GM12865 (cell line): ENCODE measurements at regions not wholly inside any gene's neighbourhood (a gene's known extent, or its start where the extent isn't known, plus 50 kb on each side); places are given as distances from the start of the nearest gene placed in this dataset.

ENCODE experiments used
- DNase-seq: peaks from one replicate; pipeline ENCODE4 v3.0.0; 2010; ENCODE audit warnings: low read depth
- H3K4me3 ChIP-seq: 2 replicates; pipeline ENCODE4 v1.5.1; 2011; ENCODE audit warnings: mild to moderate bottlenecking, low read depth, low read length, control low read depth
- TF ChIP-seq, protein P1 (sequence below): IDR thresholded peaks from 2 replicates; pipeline ENCODE4 v1.5.1; 2011; ENCODE audit warnings: low read length, control low read depth, low read depth, inconsistent platforms; ENCODE audit not compliant: insufficient read depth; ENCODE audit errors: missing control alignments

DNA sequence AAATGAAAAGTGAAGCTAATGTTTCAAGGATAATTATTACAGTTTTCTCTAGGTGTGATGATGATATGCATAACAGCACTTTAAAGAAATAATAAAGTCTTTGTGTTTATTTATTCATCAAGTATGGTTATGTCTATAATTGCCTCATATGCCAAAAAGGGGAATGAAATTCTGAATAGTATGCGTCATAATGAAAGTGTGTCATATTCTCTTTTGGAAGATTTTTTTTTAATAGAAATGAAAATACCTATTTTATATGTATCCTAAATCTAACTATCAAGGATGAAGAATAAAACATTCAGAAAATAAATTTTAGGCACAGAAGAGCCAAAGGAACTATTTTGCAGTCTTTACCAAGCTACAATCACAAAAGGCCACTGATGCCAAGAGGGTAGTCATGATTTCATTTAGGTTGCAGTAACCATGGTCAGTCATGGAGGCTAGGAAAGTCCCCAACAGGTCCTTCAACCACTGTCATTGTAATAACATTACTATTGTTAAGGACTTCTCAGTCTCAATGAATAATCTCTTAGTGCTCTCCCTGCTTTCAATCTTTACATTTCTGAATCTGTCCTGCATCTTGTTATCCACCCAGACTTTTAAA lies 712.5 kb downstream of the DCDC2C start:
- TF ChIP-seq, protein P1, sequence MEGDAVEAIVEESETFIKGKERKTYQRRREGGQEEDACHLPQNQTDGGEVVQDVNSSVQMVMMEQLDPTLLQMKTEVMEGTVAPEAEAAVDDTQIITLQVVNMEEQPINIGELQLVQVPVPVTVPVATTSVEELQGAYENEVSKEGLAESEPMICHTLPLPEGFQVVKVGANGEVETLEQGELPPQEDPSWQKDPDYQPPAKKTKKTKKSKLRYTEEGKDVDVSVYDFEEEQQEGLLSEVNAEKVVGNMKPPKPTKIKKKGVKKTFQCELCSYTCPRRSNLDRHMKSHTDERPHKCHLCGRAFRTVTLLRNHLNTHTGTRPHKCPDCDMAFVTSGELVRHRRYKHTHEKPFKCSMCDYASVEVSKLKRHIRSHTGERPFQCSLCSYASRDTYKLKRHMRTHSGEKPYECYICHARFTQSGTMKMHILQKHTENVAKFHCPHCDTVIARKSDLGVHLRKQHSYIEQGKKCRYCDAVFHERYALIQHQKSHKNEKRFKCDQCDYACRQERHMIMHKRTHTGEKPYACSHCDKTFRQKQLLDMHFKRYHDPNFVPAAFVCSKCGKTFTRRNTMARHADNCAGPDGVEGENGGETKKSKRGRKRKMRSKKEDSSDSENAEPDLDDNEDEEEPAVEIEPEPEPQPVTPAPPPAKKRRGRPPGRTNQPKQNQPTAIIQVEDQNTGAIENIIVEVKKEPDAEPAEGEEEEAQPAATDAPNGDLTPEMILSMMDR: no peak
- H3K4me3 ChIP-seq: no peak overlapping the region
- no peak for DNase-seq

DNA sequence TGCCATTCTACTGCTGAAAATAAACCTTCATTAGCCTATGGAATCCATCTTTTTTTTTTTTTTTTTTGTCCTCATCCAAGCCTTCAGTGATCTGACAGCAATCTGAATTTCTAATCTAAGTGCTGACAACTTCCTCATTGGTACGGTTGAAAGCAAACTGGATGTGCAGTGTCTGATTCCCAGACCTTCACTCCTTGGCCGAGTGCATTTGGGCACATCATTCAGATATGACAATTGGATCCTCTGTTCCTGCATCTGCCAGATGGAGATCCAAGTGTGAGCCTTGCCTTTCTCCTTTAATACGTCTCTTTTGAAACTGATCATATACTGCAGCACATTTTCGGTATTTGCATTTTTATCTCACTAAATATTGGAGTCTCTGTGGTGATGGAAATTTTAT lies 713.1 kb downstream of the DCDC2C start:
- H3K4me3 ChIP-seq: no peak overlapping the region
- TF ChIP-seq, protein P1: no peak
- no peak for DNase-seq

DNA sequence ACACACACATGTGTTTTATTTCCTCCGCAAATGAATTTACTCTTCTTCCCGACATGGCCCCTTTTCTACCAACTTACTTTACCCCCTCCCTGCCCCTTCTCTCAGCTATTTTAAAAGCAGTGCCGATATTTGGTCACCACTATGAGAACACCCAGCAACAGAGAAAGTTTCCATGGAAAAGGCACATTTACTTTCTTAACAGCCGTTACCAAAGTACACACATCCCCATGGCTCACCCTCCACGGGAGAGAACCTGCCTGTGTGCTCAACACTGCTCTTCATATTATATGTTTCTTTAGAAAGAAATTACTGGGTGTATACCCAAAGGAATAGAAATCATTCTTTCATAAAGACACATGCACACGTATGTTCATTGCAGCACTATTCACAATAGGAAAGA lies 714.4 kb downstream of the DCDC2C start:
- no peak overlapping the region for H3K4me3 ChIP-seq
- TF ChIP-seq, protein P1: no peak
- DNase-seq: no peak

DNA sequence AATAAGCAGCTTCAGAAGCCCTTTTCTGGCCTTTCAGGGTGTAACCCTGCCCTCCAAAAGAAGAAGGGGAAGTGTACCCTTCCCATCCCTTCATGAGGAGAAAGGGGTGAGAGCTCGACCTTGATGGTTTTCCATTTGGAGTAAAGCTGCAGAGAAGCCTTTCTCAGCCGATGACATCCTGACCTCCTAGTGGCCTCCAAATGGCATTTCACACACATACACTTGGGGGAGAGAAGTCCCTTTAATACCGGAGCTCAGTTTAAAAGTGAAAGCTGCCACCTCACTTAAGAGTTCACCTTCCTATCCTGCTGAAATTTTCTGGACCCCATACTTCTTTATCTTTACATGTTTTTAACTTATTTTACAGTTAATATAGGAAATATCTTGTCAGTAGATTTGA lies 716.7 kb downstream of the DCDC2C start:
- H3K4me3 ChIP-seq: no peak overlapping the region
- TF ChIP-seq, protein P1: no peak
- peak; percentile 14 for DNase-seq

DNA sequence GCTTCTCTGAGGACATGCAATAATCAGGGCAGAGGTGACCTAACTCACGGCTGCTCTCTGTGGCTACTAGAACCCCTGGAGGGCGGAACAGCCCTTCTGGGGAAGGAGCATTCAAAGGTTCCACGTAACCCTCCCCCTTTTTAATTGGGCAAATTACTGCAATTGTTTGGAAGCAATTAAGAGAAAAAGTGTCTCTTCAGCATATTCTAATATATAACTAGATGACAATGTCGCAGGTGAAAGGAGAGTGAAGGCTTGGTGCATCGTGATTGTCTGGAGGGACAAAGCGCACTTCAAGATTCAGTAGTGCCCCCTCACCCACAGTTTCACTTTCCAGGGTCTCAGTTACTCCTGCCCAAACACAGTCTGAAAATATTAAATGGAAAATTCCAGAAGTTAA lies 720.8 kb downstream of the DCDC2C start:
- no peak overlapping the region for H3K4me3 ChIP-seq
- TF ChIP-seq, protein P1: no peak
- DNase-seq: no peak

DNA sequence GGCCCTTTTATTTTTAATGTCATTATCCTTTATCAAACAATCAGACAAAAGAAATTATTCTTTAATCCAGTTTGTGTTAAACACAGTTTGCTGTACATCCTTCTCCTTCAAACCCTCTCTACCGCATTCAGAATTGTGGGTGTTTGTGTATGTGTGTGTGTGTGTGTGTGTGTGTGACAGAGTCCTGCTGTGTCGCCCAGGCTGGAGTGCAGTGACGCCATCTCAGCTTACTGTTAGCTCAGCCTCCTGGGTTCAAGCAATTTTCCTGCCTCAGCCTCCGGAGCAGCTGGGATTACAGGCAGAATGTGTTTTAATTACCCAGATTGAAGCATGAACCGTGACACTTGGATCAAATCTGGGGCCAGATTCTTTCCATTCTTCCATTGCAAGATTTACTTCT lies 723.7 kb downstream of the DCDC2C start:
- H3K4me3 ChIP-seq: no peak overlapping the region
- TF ChIP-seq, protein P1: no peak
- no peak for DNase-seq

DNA sequence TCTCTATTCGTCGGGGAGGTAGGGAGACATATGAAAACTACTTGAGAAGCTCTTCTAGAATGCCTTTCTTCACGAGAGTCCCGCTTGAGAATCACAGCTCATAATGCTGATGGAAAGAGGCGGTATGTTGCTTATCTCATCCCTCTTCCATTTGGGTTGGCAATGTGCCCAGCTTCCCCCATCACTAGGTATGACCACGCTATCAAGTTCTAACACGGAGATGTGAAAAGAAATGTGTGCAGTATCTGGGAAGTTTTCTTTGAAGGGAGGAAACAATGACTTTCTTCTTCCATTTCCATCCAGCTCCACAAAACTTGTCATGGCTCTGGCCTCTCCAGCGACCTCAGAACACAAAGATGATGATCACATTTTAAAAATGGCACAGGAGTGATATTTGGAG lies 742.4 kb downstream of the DCDC2C start:
- TF ChIP-seq, protein P1: no peak
- DNase-seq: no peak
- no peak overlapping the region for H3K4me3 ChIP-seq
